HG02623 (cell line): ENCODE measurements at regions not wholly inside any gene's neighbourhood (a gene's known extent, or its start where the extent isn't known, plus 50 kb on each side); places are given as distances from the start of the nearest gene placed in this dataset.
"Not testable (repeated sequence)": the region's sequence is repeated elsewhere in the genome, so short reads cannot be mapped to it uniquely, and the experiment has no call there.

ENCODE experiments used
- ATAC-seq: cut with Tn5 transposase; IDR thresholded peaks from one replicate; pipeline ENCODE4 v1.9.1; 2021; ENCODE audit warnings: moderate library complexity; ENCODE audit not compliant: unreplicated experiment

DNA sequence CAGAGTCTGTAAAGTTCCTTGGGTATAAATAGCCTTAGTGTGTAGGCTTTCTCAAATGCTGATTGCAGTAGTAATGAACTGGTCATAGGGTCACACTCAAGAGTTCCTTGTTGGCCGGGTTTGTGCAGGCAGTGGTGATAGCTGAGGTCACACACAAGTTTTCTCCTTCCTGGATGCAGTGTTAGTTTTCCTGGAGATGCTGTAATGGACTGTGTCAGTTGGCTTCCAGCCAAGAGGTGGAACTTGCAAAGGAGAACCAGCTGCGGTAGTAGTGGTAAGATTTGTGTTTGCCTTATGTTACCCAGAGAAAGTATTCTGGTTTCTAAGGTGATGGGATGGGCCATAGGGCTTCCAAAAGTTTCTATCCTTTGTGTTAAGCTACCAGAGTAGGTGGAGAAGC is 409.8 kb upstream of the FRG1 start:
- ATAC-seq: no peak

DNA sequence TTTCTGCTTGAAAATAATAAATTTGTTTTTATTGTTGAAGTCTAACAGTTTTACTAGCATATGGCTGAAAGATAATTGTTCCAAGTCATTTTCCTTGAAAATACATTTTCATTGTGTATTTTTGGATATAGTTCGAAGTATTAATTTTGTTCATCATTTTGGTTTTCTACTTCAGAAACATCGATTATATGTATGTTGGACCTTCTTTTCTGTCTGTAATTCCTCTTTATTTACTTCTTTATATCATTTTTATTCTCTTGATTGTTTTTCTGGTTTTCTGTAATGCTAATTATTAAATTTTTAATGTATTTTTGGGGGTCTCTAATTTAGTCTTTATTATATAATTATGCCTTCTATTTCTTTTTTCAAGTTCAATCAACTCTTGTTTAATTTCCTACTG is 407.1 kb upstream of the FRG1 start:
- no peak for ATAC-seq

DNA sequence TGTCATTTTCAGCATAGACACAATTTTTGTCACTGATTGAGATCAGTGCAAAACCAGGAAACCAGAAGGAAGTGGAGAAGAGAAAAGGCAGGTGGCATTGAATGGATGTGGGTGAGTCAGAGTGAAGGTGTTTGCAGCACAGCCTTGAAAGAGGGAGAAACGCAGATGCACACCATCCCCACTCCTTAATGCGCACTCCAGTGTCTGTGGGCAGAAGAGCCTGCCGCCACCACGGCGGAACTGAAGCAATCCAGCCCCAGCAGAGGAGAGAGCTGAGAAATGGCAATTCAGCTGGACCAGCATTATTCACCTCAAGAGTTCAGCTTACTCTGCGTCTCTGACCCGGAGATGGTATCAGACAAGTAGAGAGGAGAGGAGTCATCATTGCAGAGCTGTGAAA is 393.1 kb upstream of the FRG1 start:
- ATAC-seq: no peak

DNA sequence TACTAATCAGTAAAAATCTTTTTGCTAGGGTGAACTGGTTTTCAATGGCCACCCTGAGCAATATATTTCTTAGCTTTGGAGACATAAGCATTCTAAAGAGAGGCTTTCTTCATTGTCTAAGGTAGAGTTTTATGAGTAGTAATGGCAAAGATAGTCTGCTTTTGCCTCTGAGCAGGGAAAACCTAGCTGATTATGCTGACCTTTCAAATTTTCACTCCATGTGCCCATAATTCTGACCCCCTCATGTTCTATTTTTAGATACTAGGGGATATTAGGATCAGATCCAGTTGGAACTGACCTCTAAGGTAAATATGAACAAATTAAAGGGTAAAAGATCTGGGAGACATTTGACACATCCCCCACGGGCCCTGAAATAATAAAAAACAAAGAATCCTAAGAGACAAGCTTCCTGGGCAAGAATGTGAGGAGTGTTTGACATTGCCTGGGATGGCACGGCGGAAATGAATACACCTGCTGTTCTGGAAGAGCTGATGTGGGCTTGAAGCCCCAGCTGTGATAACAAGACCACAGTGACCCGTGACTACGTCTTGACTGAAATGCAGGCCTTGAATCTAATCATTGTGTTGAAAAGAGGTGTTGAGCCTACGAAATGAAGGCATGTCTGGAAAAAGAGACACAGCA is 392.1 kb upstream of the FRG1 start:
- no peak for ATAC-seq

DNA sequence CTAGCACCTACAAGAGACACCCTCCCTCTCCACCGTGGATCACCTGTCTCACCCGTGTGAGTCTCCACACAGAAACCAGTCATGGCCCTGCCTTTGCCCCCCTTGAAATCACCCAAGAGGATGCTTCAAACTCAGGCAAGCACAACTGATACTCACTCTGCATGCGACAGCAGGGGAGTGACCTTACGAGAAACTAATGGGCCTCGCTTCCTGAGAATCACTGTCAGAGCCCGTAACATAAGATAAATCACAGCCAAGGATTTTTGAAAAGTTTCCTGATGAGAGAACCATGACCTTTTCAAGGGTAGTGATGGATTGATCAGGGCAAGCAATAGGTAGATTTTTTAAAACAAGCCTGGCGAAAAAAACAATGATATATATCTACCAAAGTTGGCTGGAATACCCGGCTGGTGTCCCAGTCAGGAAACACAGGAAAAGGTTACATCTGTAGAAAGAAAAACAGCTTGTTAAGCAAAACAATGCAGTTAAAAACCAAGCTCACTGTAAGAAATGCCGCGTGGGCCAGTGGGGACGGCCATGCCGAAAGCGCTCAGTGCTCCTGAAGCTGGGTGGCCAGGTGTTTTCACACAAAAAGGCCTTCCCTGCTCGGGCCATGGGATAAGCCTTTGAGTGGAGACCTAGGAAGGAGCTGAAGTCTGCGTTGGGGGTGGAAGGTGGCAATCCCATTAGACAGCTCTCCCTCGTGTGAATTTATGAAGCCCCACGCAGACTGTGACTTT is 388.6 kb upstream of the FRG1 start:
- not testable (repeated sequence) for ATAC-seq

DNA sequence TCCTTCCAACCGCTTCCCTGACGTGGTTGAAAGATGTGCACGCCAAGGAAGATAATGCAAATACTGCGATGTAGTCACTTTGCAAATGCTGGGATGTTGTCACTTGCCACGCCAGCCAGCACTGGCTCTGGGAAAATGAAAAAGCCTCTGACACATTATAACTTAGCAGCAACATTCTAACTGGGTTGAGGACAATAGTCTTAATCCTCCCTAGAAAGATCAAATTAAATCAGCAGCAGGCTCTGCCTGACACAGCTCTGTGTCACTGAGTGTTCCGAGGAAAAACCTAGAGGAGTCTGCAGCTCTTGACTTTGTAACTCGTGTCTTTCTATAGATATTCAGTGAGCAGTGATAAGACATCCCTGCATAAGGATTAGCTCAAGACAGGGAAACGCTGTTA is 380.1 kb upstream of the FRG1 start:
- not testable (repeated sequence) for ATAC-seq

DNA sequence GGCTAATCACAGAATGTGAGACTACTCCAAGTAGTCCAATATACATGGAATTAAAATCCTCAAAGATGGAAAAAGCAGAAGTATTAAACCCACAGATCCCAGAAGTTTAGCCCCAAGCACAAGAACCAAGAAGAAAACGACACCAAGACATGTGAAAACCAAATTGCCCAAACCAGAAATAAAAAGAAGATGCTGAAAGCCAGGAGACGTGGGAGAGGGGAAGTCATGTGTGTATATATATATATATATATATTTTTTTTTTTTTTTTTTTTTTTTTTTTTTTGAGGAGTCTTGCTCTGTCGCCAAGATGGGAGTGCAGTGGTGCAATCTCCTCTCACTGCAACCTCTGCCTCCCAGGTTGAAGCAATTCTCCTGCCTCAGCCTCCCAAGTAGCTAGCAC is 376.9 kb upstream of the FRG1 start:
- not testable (repeated sequence) for ATAC-seq

DNA sequence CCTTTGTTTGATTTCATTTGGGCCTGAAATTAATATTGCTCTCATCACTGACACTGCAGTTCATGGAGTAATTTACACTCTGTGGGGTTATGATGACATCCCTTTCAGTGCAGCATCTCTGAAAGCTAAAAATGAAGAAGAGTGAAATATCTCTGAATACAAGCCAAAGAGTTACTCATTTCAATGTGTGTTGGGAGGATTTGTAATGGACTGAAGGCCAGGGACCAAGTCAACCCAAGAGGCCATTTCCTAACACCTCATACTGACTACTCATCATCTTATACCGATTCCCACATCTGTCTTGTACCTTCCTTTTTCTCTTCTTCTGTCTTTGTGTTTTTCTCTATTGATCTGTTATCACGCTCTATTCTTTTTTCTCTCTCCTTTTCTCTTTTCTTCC is 374.4 kb upstream of the FRG1 start:
- not testable (repeated sequence) for ATAC-seq

DNA sequence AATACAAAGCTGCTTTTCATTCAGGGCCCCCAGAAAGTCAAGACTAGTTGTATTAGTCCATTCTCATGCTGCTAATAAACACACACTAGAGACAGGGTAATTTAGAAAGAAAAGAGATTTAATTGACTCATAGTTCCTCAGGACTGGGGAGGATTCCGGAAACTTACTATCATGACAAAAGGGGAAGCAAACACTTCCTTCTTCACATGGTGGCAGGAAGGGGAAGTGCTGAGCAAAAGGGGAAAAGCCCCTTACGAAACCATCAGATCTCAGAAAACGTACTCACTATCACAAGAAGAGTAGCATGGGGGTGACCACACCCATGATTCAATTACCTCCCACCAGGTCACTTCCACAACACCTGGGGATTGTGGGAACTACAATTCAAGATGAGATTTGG is 373.8 kb upstream of the FRG1 start:
- not testable (repeated sequence) for ATAC-seq

DNA sequence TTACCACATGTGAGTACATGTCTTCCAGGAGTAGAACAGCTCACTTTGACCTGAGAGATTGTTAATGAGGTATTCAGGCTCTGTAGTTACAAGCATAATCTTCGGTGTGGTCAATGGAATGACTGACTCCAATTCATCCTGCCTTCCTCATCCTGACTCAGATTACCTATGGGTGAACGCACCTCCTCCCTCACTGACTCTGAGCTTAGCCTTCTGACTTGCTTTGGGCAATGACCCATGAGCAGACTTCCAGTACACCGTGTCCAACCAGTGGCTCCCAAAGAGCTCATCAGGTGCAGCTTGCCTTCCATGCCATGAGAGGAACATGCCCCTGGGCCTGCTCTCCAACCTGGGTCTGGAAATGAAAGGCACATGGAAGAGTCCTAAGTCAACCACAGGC is 361.0 kb upstream of the FRG1 start:
- ATAC-seq: not testable (repeated sequence)

DNA sequence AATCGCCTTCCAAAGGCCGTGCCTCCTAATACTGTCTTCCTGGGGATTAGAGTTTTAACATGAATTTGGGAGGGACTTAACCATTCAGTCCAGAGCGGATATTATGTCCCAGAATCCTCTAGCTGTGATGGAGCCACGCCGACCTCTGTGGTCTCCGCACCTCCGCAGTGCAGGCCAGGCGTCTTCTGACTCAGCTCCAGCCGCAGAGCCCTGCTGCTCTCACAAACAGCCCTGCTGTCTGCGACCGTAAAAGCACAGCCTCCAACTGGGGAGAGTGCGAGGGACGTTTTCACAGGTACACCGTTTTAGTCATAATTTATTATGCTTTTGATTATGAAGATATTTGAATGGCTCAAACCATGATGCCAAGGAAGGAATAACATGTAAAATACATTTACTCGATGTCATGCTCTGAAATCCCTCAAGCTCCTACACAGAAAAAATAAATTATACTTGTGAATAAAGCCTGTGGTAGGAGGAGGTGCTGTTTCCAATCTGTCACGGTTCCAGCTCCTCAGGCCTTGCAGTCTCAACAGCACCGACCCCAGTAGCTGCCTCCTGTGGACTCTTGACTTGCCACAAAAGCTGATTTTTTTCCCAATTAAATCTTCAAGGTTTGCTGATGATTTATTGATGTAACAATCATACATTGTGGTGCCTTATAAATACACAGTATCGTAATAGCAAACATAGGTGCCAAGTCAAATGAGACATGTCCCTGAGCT is 353.6 kb upstream of the FRG1 start:
- not testable (repeated sequence) for ATAC-seq

DNA sequence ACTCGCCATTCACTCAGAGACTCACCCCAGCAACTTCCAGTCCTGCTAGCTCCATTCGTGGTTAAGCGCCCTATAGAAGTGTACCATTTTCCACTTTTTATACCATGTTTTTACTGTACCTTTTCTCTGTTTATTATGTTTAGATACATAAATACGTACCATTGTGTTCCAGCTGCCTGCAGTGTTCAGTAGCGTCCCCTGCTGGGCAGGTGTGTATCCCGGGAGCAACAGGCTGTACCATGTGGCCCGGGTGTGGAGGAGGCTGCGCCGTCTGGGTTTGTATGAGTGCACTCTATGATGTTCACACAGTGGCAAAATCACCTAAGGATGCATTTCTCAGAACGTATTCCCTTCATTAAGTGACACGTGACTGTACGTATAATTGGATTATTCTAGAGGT is 351.5 kb upstream of the FRG1 start:
- not testable (repeated sequence) for ATAC-seq

DNA sequence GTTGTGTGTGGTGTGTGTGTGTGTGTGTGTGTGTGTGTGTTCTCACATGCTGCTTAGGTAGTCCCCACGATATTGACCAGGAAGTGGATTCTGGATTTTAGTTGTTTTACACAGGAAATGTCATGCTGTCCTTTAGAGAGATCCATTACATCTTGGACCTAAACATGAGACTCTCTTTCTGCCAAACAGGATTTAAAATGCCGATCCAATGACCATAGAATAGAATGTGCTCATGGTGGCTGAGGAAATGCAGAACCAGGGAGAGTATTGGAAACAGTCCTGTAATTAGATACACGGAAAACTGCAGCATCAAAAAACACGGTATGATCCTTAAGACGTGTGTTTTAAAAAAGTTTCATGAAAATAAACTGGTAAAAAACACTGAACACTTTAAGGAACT is 347.8 kb upstream of the FRG1 start:
- no peak for ATAC-seq

DNA sequence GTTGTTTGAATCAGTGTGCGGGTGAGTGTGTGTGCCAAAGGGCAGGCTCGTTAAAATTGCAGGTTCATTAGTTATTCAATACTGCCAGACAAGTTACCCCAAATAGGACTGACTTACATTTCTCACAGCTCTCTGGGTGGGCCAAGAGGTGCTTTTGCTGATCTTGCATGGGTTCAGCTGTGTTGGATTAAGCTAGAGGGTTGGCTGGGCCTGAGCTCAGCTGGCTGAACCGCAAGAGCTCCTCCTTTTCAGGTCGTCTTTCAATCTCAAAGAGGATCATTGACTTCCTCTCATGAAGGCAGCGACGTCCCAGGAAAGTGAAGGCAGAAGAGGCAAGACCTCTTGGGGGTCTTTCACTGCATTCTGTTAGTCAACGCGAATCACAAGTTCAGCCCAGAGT is 343.3 kb upstream of the FRG1 start:
- ATAC-seq: no peak

DNA sequence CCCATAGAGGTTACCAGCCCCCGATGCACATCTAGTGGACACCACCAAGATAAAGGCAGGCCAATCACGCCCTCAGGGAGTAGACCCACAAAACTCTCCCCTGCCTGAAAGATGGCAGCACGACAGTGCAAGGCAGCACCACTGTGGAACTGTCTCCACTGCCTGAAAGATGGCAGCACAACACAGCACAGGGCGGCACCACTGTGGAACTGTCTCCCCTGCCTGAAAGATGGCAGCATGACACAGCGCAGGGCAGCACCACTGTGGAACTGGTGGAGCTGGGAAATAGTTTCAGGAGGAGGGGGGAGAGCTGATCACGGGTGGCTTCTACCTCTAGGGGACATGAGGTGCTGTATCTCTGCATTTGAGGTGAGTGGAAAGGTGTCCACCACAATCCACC is 340.4 kb upstream of the FRG1 start:
- no peak for ATAC-seq

DNA sequence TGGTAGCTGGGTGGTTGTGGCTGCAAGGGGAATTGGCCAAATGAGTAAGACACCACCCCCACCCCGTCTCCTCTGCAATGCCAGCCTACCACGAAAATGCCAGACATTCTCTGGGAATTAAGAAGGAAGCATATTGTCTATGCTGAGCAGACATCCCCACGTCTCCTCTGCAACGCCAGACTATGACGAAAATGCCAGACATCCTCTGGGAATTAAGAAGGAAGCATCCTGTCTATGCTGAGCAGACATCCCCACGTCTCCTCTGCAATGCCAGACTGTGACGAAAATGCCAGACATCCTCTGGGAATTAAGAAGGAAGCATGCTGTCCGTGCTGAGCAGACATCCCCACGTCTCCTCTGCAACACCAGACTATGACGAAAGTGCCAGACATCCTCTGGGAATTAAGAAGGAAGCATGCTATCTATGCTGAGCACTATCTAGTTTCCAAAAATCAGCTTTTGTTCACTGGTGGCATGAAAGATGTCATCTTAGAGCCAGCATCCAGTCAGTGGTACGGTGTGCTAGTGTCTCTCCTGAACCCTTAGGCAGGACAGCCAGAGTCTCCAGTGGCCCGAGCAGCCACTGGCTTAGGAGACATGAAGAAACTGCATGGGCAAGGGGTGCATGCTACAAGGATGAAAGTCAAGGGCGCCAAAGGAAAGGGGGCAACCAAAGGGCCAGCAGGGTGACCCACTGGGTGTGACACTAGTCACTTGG is 339.8 kb upstream of the FRG1 start:
- no peak for ATAC-seq

DNA sequence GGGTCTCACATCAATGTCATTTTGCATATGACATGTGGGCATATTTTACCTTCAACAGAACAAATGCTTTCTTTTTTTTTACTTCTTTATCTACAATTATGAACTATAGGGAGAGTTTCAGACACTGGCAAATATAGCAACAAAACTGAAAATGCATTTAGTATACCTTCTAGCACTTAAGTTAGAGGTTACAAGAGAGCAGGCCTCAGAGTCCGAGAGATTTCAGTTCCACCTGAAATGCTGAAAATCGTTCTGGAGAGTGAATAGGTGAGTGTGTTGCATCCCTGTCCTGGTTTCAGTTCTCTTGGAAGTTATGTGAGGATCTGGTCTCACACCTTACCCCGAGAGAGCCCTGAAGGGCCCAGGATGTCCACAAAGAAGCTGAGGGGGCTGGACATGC is 337.8 kb upstream of the FRG1 start:
- ATAC-seq: not testable (repeated sequence)

DNA sequence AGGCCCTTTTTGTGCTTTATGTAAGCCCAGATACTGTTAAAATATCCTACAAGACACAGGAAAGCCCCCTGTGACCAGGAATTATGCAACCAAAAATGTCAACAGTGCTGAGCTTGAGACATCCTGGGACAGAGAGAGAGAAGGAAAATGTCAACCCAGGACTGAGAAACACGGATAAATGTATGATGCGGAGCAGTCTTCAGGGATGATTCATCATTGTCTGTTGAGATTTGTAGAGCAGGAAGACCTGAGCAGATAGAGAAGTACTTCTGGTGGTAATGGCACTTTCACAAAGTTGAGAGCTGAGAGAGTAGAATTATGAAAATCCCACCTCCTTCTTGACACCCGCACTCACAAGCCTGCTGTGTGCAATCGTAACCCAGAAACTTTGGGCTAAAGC is 330.1 kb upstream of the FRG1 start:
- ATAC-seq: not testable (repeated sequence)

DNA sequence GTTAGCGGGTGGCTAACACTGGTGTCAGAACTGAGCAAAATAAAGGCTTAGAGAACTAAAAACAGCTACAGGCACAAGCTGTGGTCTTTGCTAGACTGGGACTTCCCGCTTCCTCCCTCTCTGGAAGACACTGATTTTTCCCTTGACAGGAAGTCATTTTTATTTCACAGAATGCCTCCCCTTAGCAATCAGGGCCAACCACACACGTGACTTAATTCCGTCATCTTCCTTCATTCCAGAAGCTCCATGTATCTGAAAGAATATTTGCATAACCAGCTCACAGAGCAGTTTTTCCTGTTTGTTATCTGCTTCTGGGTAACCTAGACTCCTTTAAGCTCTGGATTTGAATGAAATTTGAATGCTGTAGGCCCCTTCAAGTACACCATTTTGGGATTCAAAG is 327.5 kb upstream of the FRG1 start:
- no peak for ATAC-seq

DNA sequence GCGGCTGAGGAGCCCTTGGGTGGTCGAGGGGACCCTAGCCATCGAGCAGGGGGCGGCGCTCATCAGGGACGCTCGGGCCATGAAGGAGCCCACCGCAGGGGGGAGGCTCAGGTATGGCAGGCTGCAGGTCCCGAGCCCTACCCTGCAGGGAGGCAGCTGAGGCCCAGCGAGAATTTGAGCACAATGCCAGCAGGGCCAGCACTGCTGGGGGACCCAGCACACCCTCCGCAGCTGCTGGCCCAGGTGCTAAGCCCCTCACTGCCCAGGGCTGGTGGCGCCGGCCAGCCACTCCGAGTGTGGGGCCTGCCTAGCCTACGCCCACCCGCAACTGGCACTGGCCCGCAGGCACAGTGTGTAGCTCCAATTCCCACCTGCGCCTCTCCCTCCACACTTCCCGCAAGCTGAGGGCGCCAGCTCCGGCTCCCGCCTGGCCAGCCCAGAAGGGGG is 325.4 kb upstream of the FRG1 start:
- ATAC-seq: no peak

DNA sequence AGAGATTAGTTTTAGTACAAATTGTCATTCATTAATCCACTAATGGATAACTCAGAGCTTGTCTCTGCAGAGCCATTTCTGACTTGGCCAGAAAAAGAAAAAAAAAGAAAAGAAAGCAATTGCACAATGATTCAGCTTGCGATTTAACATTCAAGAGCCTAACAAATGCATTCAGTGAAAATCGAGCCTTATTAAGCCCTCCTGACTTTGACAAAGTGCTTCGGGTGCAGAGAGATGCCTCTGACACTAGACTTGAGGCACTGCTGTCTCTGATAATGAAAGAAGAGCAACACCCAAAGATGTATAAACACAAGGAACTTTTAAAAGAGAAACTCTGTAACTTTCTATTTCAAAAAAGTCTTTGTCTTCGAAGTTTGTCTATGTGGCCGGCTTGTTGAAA is 322.9 kb upstream of the FRG1 start:
- ATAC-seq: not testable (repeated sequence)
